Erythroblast (primary cell): ENCODE measurements at regions not wholly inside any gene's neighbourhood (a gene's known extent, or its start where the extent isn't known, plus 50 kb on each side); places are given as distances from the start of the nearest gene placed in this dataset.

Experiments used
- GATA1 ChIP-seq: IDR thresholded peaks from 2 replicates; pipeline ENCODE4 v1.6.1; 2011; ENCODE audit warnings: low read depth, mild to moderate bottlenecking, control low read depth, low read length, moderate library complexity
- POLR2A ChIP-seq: IDR thresholded peaks from 2 replicates; pipeline ENCODE4 v1.6.1; 2011; ENCODE audit warnings: mild to moderate bottlenecking, low read length

GRCh38 chr2:146444085-146444484, 1400.7 kb upstream of the ACVR2A start:
- TF ChIP-seq POLR2A, result no peak
- TF ChIP-seq GATA1, result no peak
